BLaER1 (cell line): ENCODE measurements at regions not wholly inside any gene's neighbourhood (a gene's known extent, or its start where the extent isn't known, plus 50 kb on each side); places are given as distances from the start of the nearest gene placed in this dataset.

Source experiments
- H3K27ac ChIP-seq: shearing (Covaris generic); formaldehyde crosslinking; 2 replicates; pipeline ENCODE4 v1.8.1; 2022
- H3K27me3 ChIP-seq: shearing (Covaris generic); formaldehyde crosslinking; 2 replicates; pipeline ENCODE4 v1.8.1; 2022
- H3K36me3 ChIP-seq: shearing (Covaris generic); formaldehyde crosslinking; 2 replicates; pipeline ENCODE4 v1.8.1; 2022
- H3K4me1 ChIP-seq: shearing (Covaris generic); formaldehyde crosslinking; 2 replicates; pipeline ENCODE4 v1.8.1; 2022
- H3K4me2 ChIP-seq: shearing (Covaris generic); formaldehyde crosslinking; 2 replicates; pipeline ENCODE4 v1.8.1; 2022
- H3K4me3 ChIP-seq: shearing (Covaris generic); formaldehyde crosslinking; 2 replicates; pipeline ENCODE4 v1.8.1; 2022
- H3K9ac ChIP-seq: shearing (Covaris generic); formaldehyde crosslinking; 2 replicates; pipeline ENCODE4 v1.8.1; 2022
- H3K9me3 ChIP-seq: shearing (Covaris generic); formaldehyde crosslinking; 2 replicates; pipeline ENCODE4 v1.8.1; 2022
- H4K20me1 ChIP-seq: shearing (Covaris generic); formaldehyde crosslinking; 2 replicates; pipeline ENCODE4 v1.8.1; 2022
- Cebpa-rat ChIP-seq: shearing (Covaris generic); IDR thresholded peaks from 2 replicates; pipeline ENCODE4 v1.8.1; 2022

- Histone ChIP-seq H3K4me2 (no peak overlapping the region), H3K9ac (no peak overlapping the region), H3K4me1 (no peaks in the 10 kb centered on the region), H3K36me3 (no peaks in the 10 kb centered on the region), H4K20me1 (no peaks in the 10 kb centered on the region), H3K9me3 (no peaks in the 10 kb centered on the region), H3K27ac (no peak overlapping the region), H3K27me3 (no peaks in the 10 kb centered on the region), H3K4me3 (no peak overlapping the region)
- TF ChIP-seq Cebpa-rat = no peak
These were observed 403.5 kb downstream of the RPL10L start for GRCh38 chr14:46248001-46248630.

- Histone ChIP-seq H4K20me1 (no peaks in the 10 kb centered on the region), H3K4me1 (no peaks in the 10 kb centered on the region)
- no peak for TF ChIP-seq Cebpa-rat
These were observed 406.3 kb downstream of the RPL10L start for GRCh38 chr14:46245276-46245675.

GRCh38 chr14:46233786-46234185 lies 417.8 kb downstream of the RPL10L start:
- TF ChIP-seq Cebpa-rat = no peak
- H3K27me3 ChIP-seq = no peaks in the 10 kb centered on the region
- H3K9me3 ChIP-seq = no peaks in the 10 kb centered on the region
- no peaks in the 10 kb centered on the region for H3K36me3 ChIP-seq
- H3K27ac ChIP-seq = no peak overlapping the region
- no peak overlapping the region for H3K4me3 ChIP-seq
- no peak overlapping the region for H3K4me2 ChIP-seq
- no peak overlapping the region for H3K9ac ChIP-seq
- no peaks in the 10 kb centered on the region for H4K20me1 ChIP-seq
- peaks cover 4% of the 10 kb centered on the region; the same call in 1 of the 2 replicates for H3K4me1 ChIP-seq

More at GRCh38 chr14:46245276-46245675, 406.3 kb downstream of the RPL10L start:
- no peaks in the 10 kb centered on the region for H3K9me3 ChIP-seq
- no peak overlapping the region for H3K4me3 ChIP-seq
- no peaks in the 10 kb centered on the region for H3K27me3 ChIP-seq
- no peaks in the 10 kb centered on the region for H3K36me3 ChIP-seq
- no peak overlapping the region for H3K27ac ChIP-seq
- H3K4me2 ChIP-seq = no peak overlapping the region
- no peak overlapping the region for H3K9ac ChIP-seq

GRCh38 chr14:46230540-46230939 lies 421.0 kb downstream of the RPL10L start:
- Histone ChIP-seq H3K27me3 (no peaks in the 10 kb centered on the region), H3K4me1 (peaks cover 4% of the 10 kb centered on the region; the same call in 1 of the 2 replicates), H3K36me3 (no peaks in the 10 kb centered on the region), H3K9me3 (no peaks in the 10 kb centered on the region), H3K4me2 (no peak overlapping the region), H3K4me3 (no peak overlapping the region), H4K20me1 (no peaks in the 10 kb centered on the region), H3K27ac (no peak overlapping the region), H3K9ac (no peak overlapping the region)
- no peak for TF ChIP-seq Cebpa-rat

- H3K27ac ChIP-seq = no peak overlapping the region
- TF ChIP-seq Cebpa-rat = no peak
- no peaks in the 10 kb centered on the region for H4K20me1 ChIP-seq
- H3K9ac ChIP-seq = no peak overlapping the region
- no peaks in the 10 kb centered on the region for H3K27me3 ChIP-seq
- H3K36me3 ChIP-seq = no peaks in the 10 kb centered on the region
- H3K4me3 ChIP-seq = no peak overlapping the region
- H3K4me1 ChIP-seq = no peaks in the 10 kb centered on the region
- no peaks in the 10 kb centered on the region for H3K9me3 ChIP-seq
- H3K4me2 ChIP-seq = no peak overlapping the region
These were observed 435.8 kb downstream of the RPL10L start for GRCh38 chr14:46215801-46216200.

- Histone ChIP-seq H3K4me3 (no peak overlapping the region), H3K36me3 (no peaks in the 10 kb centered on the region), H3K27ac (no peak overlapping the region), H3K27me3 (no peaks in the 10 kb centered on the region), H3K4me1 (no peaks in the 10 kb centered on the region), H4K20me1 (no peaks in the 10 kb centered on the region), H3K4me2 (no peak overlapping the region), H3K9ac (no peak overlapping the region), H3K9me3 (no peaks in the 10 kb centered on the region)
- no peak for TF ChIP-seq Cebpa-rat
These were observed 452.9 kb downstream of the RPL10L start for GRCh38 chr14:46198676-46199075.

- no peak for TF ChIP-seq Cebpa-rat
- Histone ChIP-seq H3K4me3 (no peak overlapping the region), H3K4me2 (no peak overlapping the region), H3K27me3 (no peaks in the 10 kb centered on the region), H3K36me3 (no peaks in the 10 kb centered on the region), H3K9me3 (no peaks in the 10 kb centered on the region), H4K20me1 (no peaks in the 10 kb centered on the region), H3K9ac (no peak overlapping the region), H3K27ac (no peak overlapping the region), H3K4me1 (no peaks in the 10 kb centered on the region)
These were observed 453.7 kb downstream of the RPL10L start for GRCh38 chr14:46197856-46198255.
